ENCODE measurements at regions not wholly inside any gene's neighbourhood (a gene's known extent, or its start where the extent isn't known, plus 50 kb on each side); places are given as distances from the start of the nearest gene placed in this dataset.

DNA sequence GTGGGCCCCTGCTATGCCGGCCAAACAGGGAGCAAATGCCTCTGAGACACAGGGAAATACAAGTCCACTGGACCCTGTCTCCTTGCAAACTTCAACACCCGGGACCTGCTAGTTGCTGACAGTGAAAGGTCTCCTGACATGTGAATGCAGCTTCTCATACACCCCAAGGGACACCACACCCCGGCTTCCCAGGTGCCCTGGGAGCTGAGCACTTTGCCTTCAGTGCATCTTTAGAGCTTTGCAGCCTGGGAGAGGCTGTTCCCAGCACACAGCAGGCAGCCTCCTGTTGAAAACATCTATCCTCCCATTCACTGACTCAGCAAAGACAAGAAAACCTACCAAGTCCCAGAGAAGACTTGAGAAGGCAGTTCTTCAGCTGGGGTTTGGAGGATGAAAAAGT, 143.4 kb downstream of the COL6A3 start:
- TF ChIP-seq POLR2A (IDR thresholded peaks at IDR 0.05): no peak
- TF ChIP-seq, protein P1, sequence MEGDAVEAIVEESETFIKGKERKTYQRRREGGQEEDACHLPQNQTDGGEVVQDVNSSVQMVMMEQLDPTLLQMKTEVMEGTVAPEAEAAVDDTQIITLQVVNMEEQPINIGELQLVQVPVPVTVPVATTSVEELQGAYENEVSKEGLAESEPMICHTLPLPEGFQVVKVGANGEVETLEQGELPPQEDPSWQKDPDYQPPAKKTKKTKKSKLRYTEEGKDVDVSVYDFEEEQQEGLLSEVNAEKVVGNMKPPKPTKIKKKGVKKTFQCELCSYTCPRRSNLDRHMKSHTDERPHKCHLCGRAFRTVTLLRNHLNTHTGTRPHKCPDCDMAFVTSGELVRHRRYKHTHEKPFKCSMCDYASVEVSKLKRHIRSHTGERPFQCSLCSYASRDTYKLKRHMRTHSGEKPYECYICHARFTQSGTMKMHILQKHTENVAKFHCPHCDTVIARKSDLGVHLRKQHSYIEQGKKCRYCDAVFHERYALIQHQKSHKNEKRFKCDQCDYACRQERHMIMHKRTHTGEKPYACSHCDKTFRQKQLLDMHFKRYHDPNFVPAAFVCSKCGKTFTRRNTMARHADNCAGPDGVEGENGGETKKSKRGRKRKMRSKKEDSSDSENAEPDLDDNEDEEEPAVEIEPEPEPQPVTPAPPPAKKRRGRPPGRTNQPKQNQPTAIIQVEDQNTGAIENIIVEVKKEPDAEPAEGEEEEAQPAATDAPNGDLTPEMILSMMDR (IDR thresholded peaks at IDR 0.05): no peak
